Osteoblast (primary cell): ENCODE measurements at regions not wholly inside any gene's neighbourhood (a gene's known extent, or its start where the extent isn't known, plus 50 kb on each side); places are given as distances from the start of the nearest gene placed in this dataset.

Experiments used
- DNase-seq: peaks from one replicate; pipeline ENCODE4 v3.0.0; 2011; ENCODE audit warnings: low spot score, mixed read lengths; ENCODE audit not compliant: insufficient read length; ENCODE audit errors: missing footprints
- H2AFZ ChIP-seq: 2 replicates; pipeline ENCODE4 v1.6.0; 2011; ENCODE audit warnings: mild to moderate bottlenecking, low read length
- H3K27ac ChIP-seq: 2 replicates; pipeline ENCODE4 v1.5.1; 2011; ENCODE audit warnings: mild to moderate bottlenecking, low read depth, low read length, moderate library complexity
- H3K27me3 ChIP-seq: 2 replicates; pipeline ENCODE4 v1.6.0; 2012; ENCODE audit warnings: mild to moderate bottlenecking, control low read depth, inconsistent platforms, low read length, moderate library complexity; ENCODE audit not compliant: insufficient read depth
- H3K36me3 ChIP-seq: 2 replicates; pipeline ENCODE4 v1.5.1; 2011; ENCODE audit warnings: mild to moderate bottlenecking, low read length, control low read depth, moderate library complexity; ENCODE audit not compliant: insufficient read depth
- H3K4me1 ChIP-seq: 2 replicates; pipeline ENCODE4 v1.5.1; 2011; ENCODE audit warnings: mild to moderate bottlenecking, low read length, control low read depth, moderate library complexity; ENCODE audit not compliant: insufficient read depth
- H3K4me2 ChIP-seq: 2 replicates; pipeline ENCODE4 v1.6.0; 2011; ENCODE audit warnings: mild to moderate bottlenecking, low read length; ENCODE audit not compliant: insufficient read depth
- H3K4me3 ChIP-seq: fragments of 200-600 bp; sonication (generic); 3 replicates; pipeline ENCODE4 v1.5.1; 2012; ENCODE audit warnings: mild to moderate bottlenecking, low read length, inconsistent platforms; ENCODE audit not compliant: insufficient read depth
- H3K79me2 ChIP-seq: 2 replicates; pipeline ENCODE4 v1.6.0; 2012; ENCODE audit warnings: mild to moderate bottlenecking, low read length, control low read depth, inconsistent platforms; ENCODE audit not compliant: insufficient read depth
- H3K9me3 ChIP-seq: 2 replicates; pipeline ENCODE4 v1.5.1; 2011; ENCODE audit warnings: low read depth, low read length, control low read depth
- H4K20me1 ChIP-seq: 2 replicates; pipeline ENCODE4 v1.6.0; 2012; ENCODE audit warnings: mild to moderate bottlenecking, low read length, control low read depth; ENCODE audit not compliant: insufficient read depth
- TF ChIP-seq, protein P1 (sequence below): IDR thresholded peaks from 2 replicates; pipeline ENCODE4 v1.5.1; 2011; ENCODE audit warnings: mild to moderate bottlenecking, low read depth, low read length, moderate library complexity; ENCODE audit errors: extremely low read depth

DNA sequence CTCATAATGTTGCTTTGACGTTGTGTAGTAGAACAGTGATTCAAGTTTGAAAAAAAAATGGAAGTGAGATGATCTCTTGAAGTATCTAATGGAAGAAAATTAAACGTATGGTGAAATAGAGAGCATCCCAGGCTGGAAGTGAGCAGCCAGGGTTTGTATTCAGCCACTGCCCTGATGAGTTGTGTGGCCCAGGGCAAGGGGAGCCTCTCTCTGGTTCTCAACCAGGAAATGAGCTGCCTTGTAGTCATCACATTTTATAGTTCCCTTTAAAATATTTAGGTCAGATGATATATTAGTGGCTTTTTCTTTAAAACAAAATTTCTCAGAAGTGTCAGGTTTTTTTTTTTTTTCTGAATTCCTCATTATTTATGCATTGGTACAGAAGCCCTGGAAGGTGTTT is 150.3 kb downstream of the GPAT3 start:
- H3K36me3 ChIP-seq = no peaks in the 10 kb centered on the region
- H3K4me2 ChIP-seq = no peak overlapping the region
- H3K4me3 ChIP-seq = no peak overlapping the region
- no peaks in the 10 kb centered on the region for H3K4me1 ChIP-seq
- H4K20me1 ChIP-seq = no peaks in the 10 kb centered on the region
- DNase-seq = no peak
- no peaks in the 10 kb centered on the region for H3K27me3 ChIP-seq
- TF ChIP-seq, protein P1, sequence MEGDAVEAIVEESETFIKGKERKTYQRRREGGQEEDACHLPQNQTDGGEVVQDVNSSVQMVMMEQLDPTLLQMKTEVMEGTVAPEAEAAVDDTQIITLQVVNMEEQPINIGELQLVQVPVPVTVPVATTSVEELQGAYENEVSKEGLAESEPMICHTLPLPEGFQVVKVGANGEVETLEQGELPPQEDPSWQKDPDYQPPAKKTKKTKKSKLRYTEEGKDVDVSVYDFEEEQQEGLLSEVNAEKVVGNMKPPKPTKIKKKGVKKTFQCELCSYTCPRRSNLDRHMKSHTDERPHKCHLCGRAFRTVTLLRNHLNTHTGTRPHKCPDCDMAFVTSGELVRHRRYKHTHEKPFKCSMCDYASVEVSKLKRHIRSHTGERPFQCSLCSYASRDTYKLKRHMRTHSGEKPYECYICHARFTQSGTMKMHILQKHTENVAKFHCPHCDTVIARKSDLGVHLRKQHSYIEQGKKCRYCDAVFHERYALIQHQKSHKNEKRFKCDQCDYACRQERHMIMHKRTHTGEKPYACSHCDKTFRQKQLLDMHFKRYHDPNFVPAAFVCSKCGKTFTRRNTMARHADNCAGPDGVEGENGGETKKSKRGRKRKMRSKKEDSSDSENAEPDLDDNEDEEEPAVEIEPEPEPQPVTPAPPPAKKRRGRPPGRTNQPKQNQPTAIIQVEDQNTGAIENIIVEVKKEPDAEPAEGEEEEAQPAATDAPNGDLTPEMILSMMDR = no peak
- peak overlapping the region; percentile 20 for H2AFZ ChIP-seq
- no peak overlapping the region for H3K27ac ChIP-seq
- no peaks in the 10 kb centered on the region for H3K79me2 ChIP-seq
- H3K9me3 ChIP-seq = no peaks in the 10 kb centered on the region

GRCh38 chr4:83679692-83680091 is 143.8 kb downstream of the GPAT3 start:
- Histone ChIP-seq H3K27ac (no peak overlapping the region), H3K36me3 (no peaks in the 10 kb centered on the region), H3K27me3 (peaks cover 3% of the 10 kb centered on the region), H4K20me1 (no peaks in the 10 kb centered on the region), H3K4me3 (no peak overlapping the region), H3K4me1 (peaks cover 13% of the 10 kb centered on the region), H2AFZ (no peak overlapping the region), H3K4me2 (no peak overlapping the region), H3K79me2 (no peaks in the 10 kb centered on the region), H3K9me3 (no peaks in the 10 kb centered on the region)
- no peak for DNase-seq
- TF ChIP-seq, protein P1 = no peak

DNA sequence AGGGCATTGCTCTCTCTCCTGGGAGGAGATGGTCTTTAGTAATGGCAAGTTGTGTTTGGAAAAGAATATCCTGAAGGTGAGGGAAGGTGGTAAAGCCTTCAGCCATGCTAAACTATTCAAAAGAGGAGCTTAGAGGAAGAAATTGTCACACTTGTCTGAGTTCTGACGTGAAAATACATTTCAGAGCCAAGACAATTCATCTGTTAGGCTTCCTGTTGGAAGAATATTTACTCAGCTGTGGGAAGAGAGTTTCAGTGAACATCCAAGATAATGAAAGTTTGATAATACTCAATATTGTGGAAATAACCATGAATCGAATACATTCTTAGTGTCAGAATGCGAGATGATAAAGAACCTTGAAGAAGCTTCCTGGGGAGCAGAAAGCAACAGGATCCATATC is 143.3 kb downstream of the GPAT3 start:
- H3K27me3 ChIP-seq = peaks cover 3% of the 10 kb centered on the region
- H3K4me2 ChIP-seq = no peak overlapping the region
- no peak overlapping the region for H3K4me3 ChIP-seq
- no peaks in the 10 kb centered on the region for H4K20me1 ChIP-seq
- no peaks in the 10 kb centered on the region for H3K36me3 ChIP-seq
- peak overlapping the region; percentile 9 for H3K27ac ChIP-seq
- peaks cover 13% of the 10 kb centered on the region for H3K4me1 ChIP-seq
- no peak for DNase-seq
- H3K9me3 ChIP-seq = no peaks in the 10 kb centered on the region
- no peaks in the 10 kb centered on the region for H3K79me2 ChIP-seq
- peak overlapping the region; percentile 26 for H2AFZ ChIP-seq
- TF ChIP-seq, protein P1 = no peak

- peak overlapping the region; percentile 81 for H3K27ac ChIP-seq
- peak overlapping the region; percentile 32 for H3K4me2 ChIP-seq
- H3K27me3 ChIP-seq = peaks cover 3% of the 10 kb centered on the region
- no peaks in the 10 kb centered on the region for H3K79me2 ChIP-seq
- peak; percentile 65 for DNase-seq
- no peaks in the 10 kb centered on the region for H3K9me3 ChIP-seq
- H4K20me1 ChIP-seq = no peaks in the 10 kb centered on the region
- peak overlapping the region; percentile 49 for H2AFZ ChIP-seq
- H3K36me3 ChIP-seq = no peaks in the 10 kb centered on the region
- no peak overlapping the region for H3K4me3 ChIP-seq
- TF ChIP-seq, protein P1 = no peak
- H3K4me1 ChIP-seq = peaks cover 13% of the 10 kb centered on the region
These were observed 141.7 kb downstream of the GPAT3 start for GRCh38 chr4:83677656-83678055.
